GM19043 (cell line): ENCODE measurements at regions not wholly inside any gene's neighbourhood (a gene's known extent, or its start where the extent isn't known, plus 50 kb on each side); places are given as distances from the start of the nearest gene placed in this dataset.

ENCODE experiments used
- ATAC-seq: cut with Tn5 transposase; IDR thresholded peaks from one replicate; pipeline ENCODE4 v1.9.1; 2021; ENCODE audit warnings: low read depth; ENCODE audit not compliant: unreplicated experiment

GRCh38 chr4:180455226-180455625 lies 1788.0 kb upstream of the TENM3 start:
- no peak for ATAC-seq

- ATAC-seq: no peak
Measured at GRCh38 chr4:180456928-180457327, 1786.3 kb upstream of the TENM3 start.

- no peak for ATAC-seq
Measured at GRCh38 chr4:180462116-180462515, 1781.1 kb upstream of the TENM3 start.

DNA sequence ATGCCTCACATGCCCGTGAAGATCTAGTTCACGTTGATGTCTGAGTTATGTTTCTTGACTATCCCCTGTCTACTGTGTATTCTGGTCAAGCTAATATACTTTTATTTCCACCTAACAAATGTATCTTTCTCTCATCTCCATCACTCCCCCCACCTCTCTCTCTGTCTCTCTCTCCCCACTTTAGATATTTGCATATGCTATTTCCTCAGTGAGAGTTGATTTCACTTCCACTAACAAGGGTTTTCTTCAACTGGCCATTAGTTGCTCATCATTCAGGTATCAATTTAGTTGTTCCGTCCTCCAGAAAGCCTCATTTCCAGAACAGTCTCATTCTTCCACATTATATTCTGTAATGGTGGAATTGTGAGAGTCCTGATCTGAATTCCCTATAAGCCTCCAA lies 1777.8 kb upstream of the TENM3 start:
- ATAC-seq: no peak

DNA sequence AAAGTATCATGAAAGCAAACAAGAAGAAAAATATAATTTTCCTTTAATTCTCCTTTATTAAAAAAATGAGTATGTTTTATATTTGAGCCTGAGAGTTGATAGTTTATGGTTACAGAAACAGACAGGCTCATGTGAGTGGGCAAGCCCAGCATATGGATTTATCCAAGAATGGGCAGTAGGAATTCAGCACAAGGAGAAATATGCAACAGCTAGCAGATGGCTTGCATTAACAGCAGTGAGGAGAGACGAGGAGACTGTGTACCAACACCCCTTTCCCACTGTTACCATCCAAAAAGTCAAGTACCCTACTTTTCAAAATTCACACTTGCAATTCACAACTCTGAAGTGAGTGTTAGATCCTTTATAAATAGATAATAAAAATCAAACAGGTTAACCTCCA lies 1760.2 kb upstream of the TENM3 start:
- no peak for ATAC-seq

DNA sequence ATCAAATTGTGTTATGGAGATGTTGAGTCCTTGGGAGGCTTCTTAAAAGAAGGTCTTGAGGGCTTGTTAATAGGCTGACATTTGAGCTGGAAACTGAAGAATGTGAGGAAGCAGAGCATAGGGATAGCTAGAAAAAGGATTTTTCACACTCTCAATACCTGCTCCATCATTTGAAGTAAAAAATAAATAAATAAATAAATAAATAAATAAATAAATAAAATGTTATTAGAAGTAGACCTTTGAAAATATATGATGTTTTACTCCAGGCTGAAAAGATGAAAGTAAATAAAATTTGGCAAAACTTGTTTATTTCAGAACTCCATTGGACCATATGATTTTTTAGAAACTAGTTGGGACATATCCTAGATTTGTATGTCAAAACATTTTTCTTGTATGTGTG lies 1757.8 kb upstream of the TENM3 start:
- no peak for ATAC-seq

DNA sequence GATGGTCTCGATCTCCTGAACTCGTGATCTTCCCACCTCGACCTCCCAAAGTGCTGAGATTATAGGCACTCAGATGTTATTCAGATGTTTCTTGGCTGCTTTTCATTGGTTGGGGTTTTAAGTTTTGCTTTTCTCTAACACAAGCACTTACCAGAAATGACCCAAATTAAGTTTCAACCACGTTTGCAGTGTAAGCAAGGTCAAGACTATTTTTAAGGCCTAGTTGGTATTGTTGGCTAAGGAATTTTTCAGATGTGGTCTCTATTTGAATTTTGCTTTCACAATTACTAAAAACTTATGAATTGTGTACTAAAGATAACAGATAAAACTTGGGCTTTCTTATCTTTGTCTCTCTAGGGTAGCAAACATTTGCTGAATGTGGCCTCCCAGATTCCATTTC lies 1756.9 kb upstream of the TENM3 start:
- no peak for ATAC-seq

- no peak for ATAC-seq
Measured at GRCh38 chr4:180489787-180490186, 1753.4 kb upstream of the TENM3 start.

- ATAC-seq: no peak
Measured at GRCh38 chr4:180491210-180491609, 1752.0 kb upstream of the TENM3 start.

DNA sequence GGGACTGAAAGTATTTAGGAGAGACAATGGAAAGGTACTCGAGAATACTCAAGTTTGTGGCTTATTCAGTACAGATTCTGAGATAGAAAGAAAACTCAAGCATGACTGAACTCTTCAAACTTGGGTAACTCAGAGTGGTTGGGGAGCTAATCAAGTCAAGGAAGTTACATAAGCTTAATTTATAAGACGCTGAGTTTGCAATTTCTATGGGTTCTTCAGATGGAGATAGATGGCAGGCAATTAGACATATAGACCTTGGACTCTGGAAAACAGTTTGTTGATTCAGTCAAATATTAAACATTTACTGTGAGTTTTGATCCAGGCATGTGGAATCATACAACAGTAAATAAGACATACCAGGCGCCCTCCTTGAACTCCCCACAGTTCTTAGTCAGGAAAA lies 1749.9 kb upstream of the TENM3 start:
- no peak for ATAC-seq

- no peak for ATAC-seq
Measured at GRCh38 chr4:180500154-180500553, 1743.0 kb upstream of the TENM3 start.

DNA sequence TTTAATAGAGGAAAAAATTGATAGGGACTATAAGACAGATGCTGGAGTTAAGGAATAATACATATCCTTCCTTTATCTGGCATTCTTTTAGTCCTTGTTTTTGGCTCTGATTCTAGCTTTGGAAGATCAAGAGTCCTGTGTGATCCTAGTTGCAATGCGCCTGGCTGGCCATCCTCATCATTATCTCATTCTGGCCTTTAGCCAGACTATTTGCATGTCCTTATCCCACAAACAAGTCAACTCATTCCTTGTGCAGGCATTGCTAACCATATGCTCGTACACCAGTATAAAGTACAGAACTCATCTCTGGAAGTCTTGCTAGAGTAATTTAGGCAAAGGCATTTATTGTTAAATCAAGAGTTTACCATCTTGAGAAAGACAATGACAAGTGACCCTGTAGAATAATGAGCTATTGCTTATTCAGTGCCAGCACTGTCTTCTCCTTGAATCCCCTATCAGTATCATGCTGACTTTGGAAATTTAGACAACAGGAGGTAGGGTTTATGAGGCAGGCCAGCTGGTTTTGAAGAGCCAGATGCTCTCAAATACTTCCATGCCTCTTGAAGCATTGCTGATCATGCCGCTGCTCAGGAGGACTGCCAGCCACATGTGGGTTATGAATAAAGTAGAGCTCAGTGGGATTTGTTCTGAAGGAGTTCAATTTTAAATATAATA lies 1730.3 kb upstream of the TENM3 start:
- ATAC-seq: no peak

- ATAC-seq: no peak
Measured at GRCh38 chr4:180518906-180519305, 1724.3 kb upstream of the TENM3 start.

GRCh38 chr4:180521181-180521580 lies 1722.0 kb upstream of the TENM3 start:
- no peak for ATAC-seq

- no peak for ATAC-seq
Measured at GRCh38 chr4:180525523-180526077, 1717.6 kb upstream of the TENM3 start.

DNA sequence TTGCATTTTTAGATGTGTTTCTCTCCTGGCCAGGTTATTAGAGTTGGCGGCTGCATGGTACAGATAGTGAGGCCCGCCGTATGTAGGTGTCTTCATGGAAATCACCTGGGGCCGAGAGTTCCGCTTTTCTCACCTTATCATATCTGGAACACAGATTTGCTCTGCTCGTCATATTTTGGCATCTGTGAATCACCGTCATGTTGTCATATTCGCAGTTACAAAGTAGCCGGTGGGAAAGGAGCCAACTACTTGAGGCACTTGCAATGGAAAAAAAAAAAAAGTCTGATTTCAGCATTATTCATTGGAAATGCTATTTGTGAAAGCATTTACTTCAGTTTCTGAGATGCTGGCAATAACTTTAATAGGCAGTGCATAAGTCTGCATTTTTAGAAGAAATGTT lies 1715.2 kb upstream of the TENM3 start:
- no peak for ATAC-seq

DNA sequence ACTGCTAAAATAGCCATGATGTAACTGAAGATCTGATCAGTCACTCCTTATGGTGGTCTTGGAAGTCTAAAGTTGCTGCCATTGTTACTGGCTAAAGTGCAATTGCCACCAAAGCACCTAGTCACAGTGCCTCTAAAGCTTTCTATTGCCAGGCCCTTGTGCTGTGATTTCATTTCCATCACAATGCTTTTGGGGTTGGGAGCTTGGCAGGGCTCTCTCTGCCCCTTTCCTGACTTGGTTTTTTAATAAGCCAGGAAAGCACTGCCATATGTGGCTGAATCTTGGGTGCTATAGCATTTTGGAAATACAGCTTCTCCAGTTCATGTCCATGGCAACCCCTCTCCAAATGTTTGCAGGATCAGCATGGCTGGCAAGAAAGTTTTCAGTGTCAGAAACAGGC lies 1712.4 kb upstream of the TENM3 start:
- no peak for ATAC-seq

DNA sequence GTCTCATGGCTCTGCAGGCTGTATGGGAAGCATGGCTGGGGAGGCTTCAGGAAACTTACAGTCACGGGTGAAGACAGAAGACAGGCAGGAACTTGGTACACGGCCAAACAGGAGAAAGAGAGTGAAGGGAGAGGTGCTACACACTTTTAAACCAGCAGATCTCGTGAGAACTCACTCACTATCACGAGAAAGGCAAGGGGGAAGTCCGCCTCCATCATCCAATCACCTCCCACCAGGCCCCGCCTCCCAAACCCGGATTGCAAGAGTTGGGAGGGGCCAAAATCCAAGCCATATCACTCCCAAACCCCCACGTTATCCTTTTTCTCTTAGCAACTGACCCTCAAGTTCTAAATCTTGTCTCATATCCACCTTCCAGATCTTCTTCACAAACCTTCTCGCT lies 1710.5 kb upstream of the TENM3 start:
- no peak for ATAC-seq

GRCh38 chr4:180538384-180539057 lies 1704.7 kb upstream of the TENM3 start:
- ATAC-seq: no peak

DNA sequence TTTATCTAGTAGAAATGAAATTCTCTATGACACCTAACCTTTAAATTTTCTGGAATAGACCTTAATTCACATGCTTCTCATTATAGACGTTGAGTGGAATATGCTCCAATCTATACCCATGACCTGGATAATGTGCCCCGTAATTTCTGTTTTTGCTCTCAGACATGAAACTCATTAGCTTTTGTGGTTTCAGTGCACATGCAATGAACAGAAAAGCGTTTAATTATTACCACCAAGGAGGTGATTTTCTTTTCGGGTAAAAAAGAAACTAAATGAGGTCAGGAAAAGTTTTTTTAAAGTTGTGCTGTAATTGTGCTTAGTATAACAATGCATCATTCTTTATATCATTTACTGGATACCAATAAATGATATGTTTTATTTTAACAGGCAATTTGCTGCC lies 1703.9 kb upstream of the TENM3 start:
- no peak for ATAC-seq

DNA sequence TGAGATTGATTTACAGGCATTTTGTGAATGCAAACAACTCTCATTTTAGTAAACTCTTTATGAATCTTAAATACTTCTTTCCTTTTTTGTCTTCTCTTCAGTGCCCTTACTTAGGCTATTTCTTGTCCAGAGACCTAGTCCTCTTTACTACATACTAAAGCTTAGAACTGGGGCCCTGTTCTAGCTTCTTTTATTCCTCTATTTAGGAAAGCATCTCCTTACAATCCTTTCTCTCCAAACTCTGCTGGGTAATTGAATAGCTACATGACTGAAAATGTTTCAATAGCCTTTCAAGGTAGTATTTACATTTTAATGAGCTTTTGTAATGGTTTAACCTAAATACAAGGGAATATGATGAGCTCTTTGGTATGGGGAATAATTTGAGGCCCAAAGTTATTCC lies 1701.5 kb upstream of the TENM3 start:
- no peak for ATAC-seq

GRCh38 chr4:180542445-180543100 lies 1700.6 kb upstream of the TENM3 start:
- ATAC-seq: no peak
